Neural crest cell (in vitro differentiated cells): ENCODE measurements at regions not wholly inside any gene's neighbourhood (a gene's known extent, or its start where the extent isn't known, plus 50 kb on each side); places are given as distances from the start of the nearest gene placed in this dataset.

ENCODE experiments used
- DNase-seq: peaks from one replicate; pipeline ENCODE4 v3.0.0; 2021; ENCODE audit warnings: low read depth, mixed read lengths, low spot score
- H3K27ac Mint-ChIP-seq: one replicate; pipeline ENCODE4 v1.8.0; 2021; ENCODE audit warnings: mild to moderate bottlenecking, mixed read lengths; ENCODE audit not compliant: unreplicated experiment
- H3K27me3 Mint-ChIP-seq: 2 replicates; pipeline ENCODE4 v1.8.0; 2021; ENCODE audit warnings: low read depth, mild to moderate bottlenecking, mixed read lengths
- H3K36me3 Mint-ChIP-seq: 2 replicates; pipeline ENCODE4 v1.8.0; 2021; ENCODE audit warnings: low read depth, mild to moderate bottlenecking, mixed read lengths
- H3K4me1 Mint-ChIP-seq: 2 replicates; pipeline ENCODE4 v1.8.0; 2021; ENCODE audit warnings: mixed read lengths
- H3K4me3 Mint-ChIP-seq: one replicate; pipeline ENCODE4 v1.8.0; 2021; ENCODE audit warnings: mild to moderate bottlenecking, mixed read lengths
- H3K9me3 Mint-ChIP-seq: 2 replicates; pipeline ENCODE4 v1.8.0; 2021; ENCODE audit warnings: mixed read lengths
- TF ChIP-seq, protein P1 (sequence below): fragments of 200-600 bp; sonication (generic); conservative IDR thresholded peaks from 2 replicates; pipeline ENCODE4 v1.5.0; 2021; ENCODE audit warnings: antibody characterized with exemption, mild to moderate bottlenecking

DNA sequence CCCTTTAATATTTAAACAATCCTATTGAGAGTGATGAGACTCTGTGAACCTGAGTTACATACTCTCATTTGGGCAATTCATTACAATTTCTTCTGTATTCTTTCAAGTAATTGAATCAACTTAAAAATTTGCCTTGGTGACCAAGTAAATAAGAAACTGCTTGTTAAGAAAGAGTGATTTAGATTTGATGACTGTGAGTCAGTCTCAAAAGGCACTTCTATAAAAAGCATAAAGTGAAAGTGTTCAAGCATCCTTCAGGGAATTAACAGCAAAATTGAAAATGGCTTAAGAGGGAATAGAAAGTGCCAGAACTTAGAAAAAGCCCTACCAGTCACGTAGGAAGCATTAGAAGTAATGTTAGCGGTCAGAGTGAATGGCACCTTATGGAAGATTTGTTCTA lies 654.7 kb downstream of the EPM2A start:
- H3K36me3 Mint-ChIP-seq: no peaks in the 10 kb centered on the region
- peaks cover under 1% of the 10 kb centered on the region for H3K9me3 Mint-ChIP-seq
- H3K27ac Mint-ChIP-seq: no peak overlapping the region
- no peak overlapping the region for H3K4me3 Mint-ChIP-seq
- TF ChIP-seq, protein P1, sequence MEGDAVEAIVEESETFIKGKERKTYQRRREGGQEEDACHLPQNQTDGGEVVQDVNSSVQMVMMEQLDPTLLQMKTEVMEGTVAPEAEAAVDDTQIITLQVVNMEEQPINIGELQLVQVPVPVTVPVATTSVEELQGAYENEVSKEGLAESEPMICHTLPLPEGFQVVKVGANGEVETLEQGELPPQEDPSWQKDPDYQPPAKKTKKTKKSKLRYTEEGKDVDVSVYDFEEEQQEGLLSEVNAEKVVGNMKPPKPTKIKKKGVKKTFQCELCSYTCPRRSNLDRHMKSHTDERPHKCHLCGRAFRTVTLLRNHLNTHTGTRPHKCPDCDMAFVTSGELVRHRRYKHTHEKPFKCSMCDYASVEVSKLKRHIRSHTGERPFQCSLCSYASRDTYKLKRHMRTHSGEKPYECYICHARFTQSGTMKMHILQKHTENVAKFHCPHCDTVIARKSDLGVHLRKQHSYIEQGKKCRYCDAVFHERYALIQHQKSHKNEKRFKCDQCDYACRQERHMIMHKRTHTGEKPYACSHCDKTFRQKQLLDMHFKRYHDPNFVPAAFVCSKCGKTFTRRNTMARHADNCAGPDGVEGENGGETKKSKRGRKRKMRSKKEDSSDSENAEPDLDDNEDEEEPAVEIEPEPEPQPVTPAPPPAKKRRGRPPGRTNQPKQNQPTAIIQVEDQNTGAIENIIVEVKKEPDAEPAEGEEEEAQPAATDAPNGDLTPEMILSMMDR: no peak
- no peak for DNase-seq
- peaks cover under 1% of the 10 kb centered on the region for H3K4me1 Mint-ChIP-seq
- H3K27me3 Mint-ChIP-seq: no peaks in the 10 kb centered on the region

DNA sequence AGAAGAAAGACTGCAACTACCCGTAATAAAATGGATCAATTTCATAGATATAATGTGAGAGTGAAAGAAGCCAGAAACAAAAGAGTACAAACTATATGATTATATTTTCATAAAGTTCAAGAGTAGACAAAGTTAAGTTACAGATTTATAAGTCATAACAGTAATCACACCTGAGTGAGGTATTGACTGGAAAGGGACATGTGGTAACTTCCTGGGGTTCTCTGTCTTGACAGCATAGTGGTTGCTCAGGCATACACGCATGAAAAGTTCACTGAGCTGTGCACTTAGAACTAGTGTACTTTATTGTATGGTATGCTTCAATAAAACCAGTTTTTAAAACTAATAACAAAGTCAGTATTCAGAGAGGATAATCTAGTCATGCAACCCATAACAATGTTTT lies 653.6 kb downstream of the EPM2A start:
- Mint-ChIP-seq H3K9me3 (peaks cover 2% of the 10 kb centered on the region), H3K27ac (no peak overlapping the region), H3K4me3 (no peak overlapping the region), H3K36me3 (no peaks in the 10 kb centered on the region), H3K27me3 (no peaks in the 10 kb centered on the region), H3K4me1 (peaks cover 4% of the 10 kb centered on the region)
- no peak for DNase-seq
- TF ChIP-seq, protein P1: no peak

DNA sequence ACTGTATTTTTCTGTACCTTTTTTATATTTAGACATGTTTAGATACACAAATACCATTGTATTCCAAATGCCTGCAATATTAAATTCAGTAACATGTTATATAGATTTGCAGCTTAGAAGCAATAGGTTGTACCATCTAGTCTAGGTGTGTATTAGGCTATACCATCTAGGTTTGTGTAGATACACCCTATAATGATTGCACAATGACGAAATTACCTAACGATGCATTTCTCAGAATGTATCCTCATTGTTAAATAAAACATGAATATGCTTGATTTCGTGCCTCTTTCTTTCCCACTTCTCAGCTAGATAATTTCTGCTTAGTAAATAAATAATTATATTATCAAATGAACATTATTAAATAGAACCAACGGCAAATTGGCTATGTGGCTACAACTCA lies 653.0 kb downstream of the EPM2A start:
- no peak overlapping the region for H3K27ac Mint-ChIP-seq
- H3K9me3 Mint-ChIP-seq: peaks cover 2% of the 10 kb centered on the region
- H3K27me3 Mint-ChIP-seq: no peaks in the 10 kb centered on the region
- no peak for DNase-seq
- TF ChIP-seq, protein P1: no peak
- peaks cover 4% of the 10 kb centered on the region for H3K4me1 Mint-ChIP-seq
- no peaks in the 10 kb centered on the region for H3K36me3 Mint-ChIP-seq
- H3K4me3 Mint-ChIP-seq: no peak overlapping the region

DNA sequence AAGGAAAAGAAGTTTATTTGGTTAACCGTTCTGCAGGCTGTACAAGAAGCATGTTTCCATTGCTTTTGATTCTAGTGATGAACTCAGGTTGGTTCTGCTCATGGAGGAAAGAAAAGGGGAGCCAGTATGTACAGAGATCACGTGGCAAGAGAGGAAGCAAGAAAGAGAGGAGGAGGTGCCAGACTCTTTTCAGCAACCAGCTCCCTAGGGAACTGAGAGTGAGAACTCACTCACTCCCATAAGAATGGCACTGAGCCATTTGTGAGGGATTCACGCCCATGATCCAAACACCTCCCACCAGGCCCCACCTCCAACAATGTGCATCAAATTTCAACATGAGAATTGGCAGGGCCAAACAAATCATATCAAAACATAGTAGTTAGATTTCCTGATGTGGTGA lies 649.1 kb downstream of the EPM2A start:
- no peaks in the 10 kb centered on the region for H3K27me3 Mint-ChIP-seq
- peak overlapping the region; percentile 57 for H3K27ac Mint-ChIP-seq
- H3K9me3 Mint-ChIP-seq: peaks cover 2% of the 10 kb centered on the region

DNA sequence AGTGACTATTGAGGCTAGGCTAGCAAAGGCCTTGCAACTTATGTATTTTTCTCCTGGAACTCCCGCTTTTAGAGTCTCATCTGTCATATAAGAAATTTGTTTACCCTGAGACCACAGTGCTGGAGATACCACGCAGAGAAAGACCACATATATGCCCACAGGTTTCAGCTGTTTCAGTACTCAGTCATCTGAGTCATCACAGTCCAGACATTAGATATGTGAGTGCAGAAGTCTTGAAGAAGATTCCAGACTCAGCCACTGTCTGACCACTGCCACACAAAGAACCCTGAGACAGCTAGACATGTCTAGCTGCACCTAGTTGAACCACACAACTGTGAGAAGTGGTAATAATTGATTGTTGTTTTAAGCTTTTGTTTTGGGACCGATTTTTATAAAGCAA lies 648.3 kb downstream of the EPM2A start:
- no peak overlapping the region for H3K4me3 Mint-ChIP-seq
- H3K36me3 Mint-ChIP-seq: no peaks in the 10 kb centered on the region
- no peaks in the 10 kb centered on the region for H3K27me3 Mint-ChIP-seq
- no peak for DNase-seq
- peaks cover 2% of the 10 kb centered on the region for H3K9me3 Mint-ChIP-seq
- no peak overlapping the region for H3K27ac Mint-ChIP-seq
- peaks cover 4% of the 10 kb centered on the region for H3K4me1 Mint-ChIP-seq
- TF ChIP-seq, protein P1: no peak

More for the DNA sequence above, 649.1 kb downstream of the EPM2A start:
- no peak for DNase-seq
- Mint-ChIP-seq H3K4me3 (no peak overlapping the region), H3K36me3 (no peaks in the 10 kb centered on the region), H3K4me1 (peaks cover 4% of the 10 kb centered on the region)
- TF ChIP-seq, protein P1: no peak
